HG03025 (cell line): ENCODE measurements at regions not wholly inside any gene's neighbourhood (a gene's known extent, or its start where the extent isn't known, plus 50 kb on each side); places are given as distances from the start of the nearest gene placed in this dataset.

Experiments
- ATAC-seq: cut with Tn5 transposase; IDR thresholded peaks from one replicate; pipeline ENCODE4 v1.9.1; 2021; ENCODE audit warnings: mild to moderate bottlenecking, moderate library complexity; ENCODE audit not compliant: unreplicated experiment, low FRiP score

DNA sequence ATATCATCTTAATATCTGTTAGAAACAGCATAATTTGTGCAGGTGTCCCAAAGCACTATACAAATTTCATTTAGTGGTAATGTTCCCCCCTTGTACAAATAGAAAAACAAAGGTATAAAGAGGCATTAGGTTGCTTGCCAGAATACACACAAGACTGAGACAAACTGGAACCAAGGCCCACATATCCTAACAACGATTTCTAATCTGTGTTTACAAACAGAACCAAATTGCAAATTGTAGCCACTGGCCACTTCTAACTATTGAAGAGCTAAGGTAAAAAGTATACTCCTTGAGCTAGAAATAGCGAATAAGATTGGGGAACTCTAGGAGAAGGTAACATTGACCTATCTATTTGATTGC, 526.1 kb downstream of the KLF12 start:
- no peak for ATAC-seq

DNA sequence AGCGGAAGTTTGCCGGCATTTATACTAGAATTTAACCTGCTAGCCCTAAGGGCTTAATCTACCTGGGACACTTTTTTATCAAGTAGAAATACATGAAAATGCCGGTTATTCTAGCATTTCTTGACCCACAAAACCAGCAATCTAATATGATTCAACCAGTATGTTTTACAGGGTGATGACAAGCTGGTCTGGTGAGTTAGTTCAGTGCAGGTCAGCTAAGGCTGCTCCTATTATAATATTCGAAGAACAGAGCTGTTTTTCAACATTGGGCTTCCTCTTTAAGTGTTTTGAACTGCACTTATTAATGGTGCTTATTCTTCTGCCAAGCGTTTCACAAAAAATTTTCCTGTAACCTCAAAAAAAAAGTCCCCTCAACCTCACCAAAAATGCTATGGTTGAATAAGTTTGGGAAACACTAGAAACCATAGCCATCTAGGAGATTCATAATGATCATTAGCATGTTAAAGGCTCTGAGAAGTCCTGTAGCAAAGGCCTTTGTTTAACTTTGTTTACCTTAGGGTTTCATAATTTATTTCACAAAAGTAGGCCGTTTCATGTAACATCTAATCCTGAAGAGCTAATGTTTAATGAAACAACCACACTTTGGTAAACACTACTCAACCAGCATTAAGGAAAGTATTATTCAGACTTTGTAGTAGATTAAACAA, 526.6 kb downstream of the KLF12 start:
- ATAC-seq, result no peak

DNA sequence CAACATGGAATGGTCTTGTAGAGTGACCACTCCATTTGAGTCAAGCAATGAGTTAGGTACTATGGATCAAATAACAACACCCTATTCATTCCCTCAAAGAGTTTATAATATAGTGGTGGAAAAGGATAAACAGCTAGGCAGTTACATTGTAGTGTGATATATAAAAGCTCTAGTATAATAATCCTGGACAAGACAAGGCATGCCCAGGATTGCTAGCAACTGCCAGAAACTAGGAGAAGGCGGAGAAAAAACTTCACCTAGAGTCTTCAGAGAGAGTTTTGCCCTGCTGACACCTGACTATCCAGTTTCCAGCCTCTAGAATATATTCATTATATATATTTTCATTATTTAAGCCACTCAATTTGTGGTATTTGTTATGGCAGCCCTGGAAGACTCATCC, 530.6 kb downstream of the KLF12 start:
- ATAC-seq, result no peak

DNA sequence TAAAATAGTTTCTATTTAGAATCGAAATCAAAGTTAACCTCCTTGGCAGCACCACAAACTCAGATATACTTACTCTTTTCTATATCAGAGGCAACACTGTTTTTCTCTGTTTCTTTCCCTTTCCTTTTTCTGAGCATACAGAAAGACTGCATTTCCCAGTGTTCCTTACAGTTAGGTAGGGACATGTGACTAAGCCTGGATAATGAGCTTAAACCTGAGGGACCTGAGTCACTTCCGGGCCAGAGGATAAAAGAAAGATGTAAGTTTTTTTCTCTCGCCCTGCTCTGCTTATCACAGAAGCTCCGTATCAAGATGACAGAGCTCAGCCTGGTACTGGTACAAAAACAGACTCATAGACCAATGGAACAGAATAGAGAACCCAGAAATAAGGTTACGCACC, 531.9 kb downstream of the KLF12 start:
- no peak for ATAC-seq

DNA sequence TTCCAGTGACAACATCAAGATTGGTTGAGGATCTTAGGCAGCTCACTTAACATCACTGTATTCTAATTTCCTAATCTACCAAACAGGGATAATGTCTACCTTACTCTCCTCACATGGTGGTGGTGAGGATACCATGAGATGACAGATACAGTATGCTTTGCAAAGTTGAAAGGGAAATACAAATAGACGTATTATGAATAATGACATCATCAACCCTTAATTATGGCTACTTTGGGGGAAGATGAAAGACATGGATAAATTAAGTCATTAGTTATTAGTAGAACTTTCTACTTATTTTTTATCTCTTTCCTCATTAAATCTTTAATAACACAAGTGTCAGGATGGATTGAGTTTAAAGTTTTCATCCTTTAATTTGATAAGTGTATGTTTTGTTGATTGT, 532.5 kb downstream of the KLF12 start:
- no peak for ATAC-seq

DNA sequence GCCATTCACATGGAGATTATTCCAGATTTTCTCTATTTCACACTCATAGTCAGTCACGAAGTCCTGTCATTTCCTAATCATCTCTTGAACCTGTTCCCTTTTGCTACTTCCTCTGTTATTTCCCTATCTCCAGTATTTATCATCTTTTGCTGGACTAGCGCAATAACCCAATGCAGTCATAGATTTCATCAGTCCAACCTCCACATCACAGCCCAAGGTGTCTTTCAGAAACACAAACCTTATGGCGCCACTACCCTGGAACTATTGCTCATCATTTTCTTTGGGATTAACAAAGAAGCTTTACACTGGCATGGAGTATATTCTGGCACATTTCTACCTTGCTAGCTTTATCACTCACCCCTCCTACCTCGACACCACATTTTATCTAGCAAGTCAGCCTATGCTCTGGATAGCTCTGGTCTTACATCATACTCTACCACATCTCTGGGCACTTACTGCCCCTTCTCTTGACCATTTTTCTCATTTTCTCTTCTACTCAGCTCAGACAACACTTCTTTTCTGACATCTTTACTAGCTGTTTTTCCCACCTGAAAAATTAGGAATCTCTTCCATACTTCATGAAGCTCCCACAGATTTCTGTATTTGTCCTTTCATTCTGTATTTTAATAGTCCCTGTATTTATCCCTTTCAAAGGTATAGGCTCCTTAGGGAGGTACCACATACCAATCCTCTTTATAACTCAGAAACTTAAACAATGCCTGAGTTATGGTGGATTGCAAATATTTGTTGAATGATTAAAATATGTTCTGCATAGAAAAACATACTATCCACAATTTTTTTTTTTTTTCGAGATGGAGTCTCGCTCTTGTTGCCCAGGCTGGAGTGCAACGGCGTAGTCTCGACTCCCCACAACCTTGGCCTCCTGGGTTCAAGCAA, 534.7 kb downstream of the KLF12 start:
- ATAC-seq, result no peak

DNA sequence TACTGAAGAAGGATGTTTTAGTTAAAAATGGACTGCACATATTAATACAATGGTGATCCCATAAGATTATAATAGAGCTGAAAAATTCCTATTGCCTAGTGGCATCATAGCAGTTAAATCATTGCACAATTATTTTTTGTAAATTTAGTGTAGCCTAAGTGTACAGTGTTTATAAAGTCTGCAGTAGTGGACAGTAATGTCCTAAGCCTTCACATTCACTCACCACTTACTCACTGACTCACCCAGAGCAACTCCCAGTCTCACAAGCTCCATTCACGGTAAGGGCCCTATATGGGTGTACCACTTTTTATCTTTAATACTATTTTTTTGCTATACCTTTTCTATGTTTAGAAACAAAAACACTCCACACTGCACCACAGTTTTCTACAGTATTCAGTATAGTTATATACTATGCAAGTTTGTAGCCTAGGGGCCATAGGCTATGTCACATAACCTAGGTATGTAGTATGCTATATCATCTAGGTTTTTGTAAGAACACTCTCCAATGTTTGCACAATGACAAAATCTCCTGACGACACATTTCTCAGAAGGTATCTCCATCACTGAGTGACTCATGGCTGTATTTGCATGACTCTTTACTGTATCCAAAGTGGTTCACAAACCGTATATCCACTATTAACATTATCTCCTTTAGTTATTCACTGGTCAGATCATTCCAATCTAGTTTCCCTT, 536.0 kb downstream of the KLF12 start:
- ATAC-seq, result no peak

DNA sequence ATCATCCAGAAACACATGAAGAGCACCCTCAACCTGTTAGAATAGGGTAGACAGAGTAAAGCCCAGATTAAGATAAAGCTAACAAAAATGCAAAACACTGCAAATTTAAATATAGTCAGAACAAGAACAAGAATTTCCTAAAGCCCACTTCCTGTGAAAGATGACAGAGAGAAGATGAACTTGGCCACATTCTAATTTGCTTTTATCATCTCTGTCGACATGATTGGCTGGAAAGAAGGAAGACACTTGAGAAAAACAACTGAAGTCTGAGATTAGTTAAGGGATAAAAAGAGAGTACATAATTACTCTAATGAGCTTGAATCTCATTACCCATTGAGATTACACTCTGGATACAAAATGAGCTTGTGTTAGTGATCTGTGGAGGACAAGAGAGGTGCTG, 537.6 kb downstream of the KLF5 start:
- ATAC-seq, result no peak

DNA sequence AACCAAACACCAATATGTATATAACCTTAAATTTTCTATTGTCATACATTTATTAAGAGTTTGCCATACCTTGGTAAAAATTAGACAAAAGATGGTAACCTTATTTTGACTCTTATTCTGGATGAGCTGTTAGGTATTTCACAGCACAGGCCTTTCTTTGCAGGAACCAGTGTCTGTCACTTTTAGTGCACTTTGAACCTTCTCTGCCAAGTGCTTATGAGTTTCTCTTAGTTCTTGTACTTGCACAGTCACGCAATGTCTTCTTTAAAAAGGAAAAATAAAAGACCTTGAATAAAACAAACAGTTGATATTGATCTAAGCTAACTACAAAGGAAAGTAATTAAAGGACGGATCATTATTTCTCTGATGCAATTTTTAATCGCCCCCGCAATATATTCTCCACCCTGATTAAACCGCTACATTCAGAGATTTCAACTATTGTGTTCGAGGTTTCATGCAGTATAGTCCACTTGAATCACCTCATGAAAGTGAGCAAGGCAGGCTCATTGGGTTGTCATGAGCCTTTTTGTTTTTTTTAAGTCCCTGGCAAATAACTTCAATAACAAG, 534.5 kb downstream of the KLF5 start:
- no peak for ATAC-seq

DNA sequence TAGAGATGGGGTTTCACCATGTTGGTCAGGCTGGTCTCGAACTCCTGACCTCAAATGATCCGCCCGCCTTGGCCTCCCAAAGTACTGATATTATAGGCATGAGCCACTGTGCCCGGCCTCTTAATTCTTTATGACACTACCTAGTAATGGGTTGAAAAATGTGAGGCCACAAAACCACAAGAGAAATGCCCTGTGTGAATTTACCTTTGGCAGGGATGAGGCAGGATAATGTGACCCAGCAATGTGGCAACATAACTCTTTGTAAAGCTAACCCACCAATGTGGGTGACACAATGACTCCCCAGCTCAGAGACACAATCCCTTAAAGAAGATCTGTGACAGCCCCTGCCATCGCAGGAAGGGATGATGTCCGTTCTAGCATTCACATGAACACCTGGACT, 533.1 kb downstream of the KLF5 start:
- ATAC-seq, result no peak

DNA sequence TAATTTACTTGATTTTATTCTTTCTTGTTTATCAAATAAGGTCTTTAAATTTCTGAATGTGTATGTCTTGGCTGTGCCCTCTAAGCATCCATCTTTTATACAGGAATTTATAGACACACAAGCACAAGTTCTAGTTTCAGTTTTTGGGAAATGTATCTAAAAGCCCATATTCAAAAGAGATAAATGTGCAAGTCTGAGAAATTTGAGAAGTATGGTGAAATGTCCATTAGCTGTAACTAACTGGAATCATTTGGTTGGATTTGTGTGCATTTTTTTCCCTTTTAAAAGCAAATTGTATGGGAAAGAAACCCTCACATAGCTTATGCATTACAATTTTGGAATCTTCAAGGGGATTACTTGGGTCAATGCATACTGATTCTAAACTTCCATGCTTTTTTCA, 532.0 kb downstream of the KLF5 start:
- ATAC-seq, result no peak

DNA sequence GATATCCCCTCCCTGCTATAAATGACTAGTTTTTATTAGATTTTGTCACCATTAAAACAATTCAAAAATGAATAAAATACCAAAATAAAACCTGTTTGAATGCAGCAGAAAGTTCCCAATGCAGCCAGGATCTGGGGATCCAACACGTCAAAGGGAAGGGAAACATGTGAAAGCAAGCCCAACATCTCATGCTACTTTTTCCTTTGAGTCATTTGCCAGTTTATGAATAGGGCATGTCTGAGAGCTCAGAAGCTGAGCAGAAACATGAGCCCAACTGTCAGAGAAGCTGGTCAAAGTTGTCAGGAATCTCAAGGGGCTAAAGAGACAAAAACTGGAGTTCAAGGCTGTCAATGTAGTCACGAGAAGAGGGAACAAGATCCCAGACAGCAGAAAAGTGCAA, 526.4 kb downstream of the KLF5 start:
- ATAC-seq, result no peak

DNA sequence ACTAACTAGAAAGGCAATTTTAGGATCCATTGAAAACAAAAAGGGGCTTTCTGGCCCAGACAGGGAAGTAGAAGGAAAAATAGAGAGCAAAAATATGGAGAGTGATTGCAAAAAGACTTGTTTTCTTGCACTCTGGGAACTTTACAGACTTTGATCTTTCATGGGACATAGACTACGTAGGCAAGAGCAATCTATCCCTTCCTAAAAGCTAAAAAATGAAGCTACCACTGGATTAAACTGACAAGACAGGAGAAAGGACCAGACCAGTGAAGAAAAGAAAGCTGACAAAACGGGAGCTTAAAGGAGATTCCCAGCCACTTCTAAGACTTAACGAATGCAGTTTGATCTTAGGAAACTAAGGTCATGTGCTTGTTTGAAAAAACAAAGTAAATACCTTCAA, 524.5 kb downstream of the KLF5 start:
- ATAC-seq, result no peak

DNA sequence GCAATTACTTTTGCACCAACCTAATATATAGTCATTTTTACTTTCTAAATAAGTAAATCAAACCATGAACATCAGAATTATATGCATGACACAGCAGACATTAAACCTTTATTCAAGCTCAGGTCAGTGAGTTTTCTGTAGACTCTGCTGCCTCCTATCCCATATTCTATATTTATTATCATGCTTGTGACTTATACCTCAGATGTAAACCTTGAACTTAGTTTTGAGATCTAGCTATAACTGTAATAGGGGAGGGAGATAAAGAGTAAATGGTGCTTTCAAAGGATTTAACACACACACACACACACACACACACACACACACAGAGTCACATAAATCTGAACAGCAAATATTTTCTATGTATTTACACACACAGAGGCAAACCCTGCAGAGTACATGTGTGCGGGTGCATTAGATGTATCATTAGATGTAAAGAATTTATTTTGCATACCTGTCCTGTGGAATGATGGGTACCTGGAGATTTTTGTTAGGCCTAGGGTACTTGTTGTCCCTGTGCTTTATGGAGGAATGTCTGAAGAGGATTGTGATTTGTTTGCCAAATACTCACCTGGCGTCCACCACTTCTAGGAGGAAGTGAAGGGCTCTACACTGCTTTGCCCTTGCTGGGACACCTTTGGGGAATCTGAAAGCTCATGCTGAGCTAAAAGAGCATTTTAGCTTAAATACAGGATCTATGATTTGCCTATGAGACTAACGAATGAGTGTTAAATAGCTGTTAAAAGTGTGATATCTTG, 521.9 kb downstream of the KLF5 start:
- no peak for ATAC-seq

DNA sequence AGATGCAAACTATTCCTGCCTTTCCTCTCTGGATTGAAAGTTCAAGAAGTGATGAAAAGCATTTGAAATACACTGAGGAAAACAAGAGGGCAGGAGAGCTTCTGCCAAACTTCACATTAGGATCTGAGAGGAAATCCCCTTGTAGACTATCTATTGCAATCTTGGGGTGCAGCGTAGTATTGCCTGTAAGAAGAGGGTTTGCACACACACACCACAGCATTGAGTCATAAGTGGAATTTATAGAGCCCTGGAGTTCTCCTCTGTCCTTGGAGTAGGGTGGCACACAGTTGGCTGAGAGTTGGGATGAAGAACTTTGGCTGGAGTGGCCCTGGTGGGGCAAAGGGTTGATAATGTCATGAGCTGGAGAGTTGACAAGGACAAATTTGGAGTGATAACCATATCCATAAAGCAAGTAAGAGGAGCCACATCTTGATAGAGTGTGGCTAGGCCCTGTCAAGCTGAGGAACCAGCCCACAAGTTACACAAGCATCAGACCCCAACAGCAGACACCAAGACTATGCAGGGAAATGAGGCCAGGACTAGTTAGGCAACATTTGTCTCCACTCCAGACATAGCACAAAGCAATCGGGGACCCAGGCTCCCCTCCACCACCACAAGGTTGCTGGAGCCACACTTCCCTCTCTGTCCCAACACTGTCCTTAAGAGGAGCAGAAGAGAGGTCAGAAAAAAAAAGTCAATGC, 520.9 kb downstream of the KLF5 start:
- ATAC-seq, result no peak

DNA sequence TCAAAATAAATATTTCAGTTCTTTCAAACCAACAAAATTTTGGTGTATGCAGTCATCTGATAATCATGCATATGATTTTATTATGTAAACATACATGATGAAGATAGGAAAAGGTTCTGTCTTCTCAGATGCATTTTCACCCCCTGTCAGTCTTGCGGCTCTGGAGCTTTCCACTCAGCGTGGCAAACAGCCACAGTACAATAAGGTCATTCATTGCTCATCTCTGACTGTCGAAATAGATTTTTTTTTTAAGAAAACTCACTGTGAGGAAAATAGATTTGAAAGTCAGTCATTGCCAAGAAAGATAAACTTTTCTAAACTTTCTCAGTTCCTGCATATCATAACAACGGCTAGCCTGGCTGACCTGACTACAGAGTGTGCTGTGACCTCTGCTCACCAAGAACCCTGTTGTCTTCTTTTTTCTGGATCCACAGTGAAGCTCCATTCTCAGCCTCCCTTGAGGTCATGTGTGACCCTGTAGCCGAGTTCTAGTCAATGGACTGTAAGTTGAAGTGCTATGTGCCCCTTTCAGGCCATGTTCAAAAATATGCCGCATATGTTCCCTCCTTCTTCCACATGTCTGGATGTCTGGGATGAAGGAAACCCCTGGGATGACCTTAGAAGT, 519.6 kb downstream of the KLF5 start:
- no peak for ATAC-seq

DNA sequence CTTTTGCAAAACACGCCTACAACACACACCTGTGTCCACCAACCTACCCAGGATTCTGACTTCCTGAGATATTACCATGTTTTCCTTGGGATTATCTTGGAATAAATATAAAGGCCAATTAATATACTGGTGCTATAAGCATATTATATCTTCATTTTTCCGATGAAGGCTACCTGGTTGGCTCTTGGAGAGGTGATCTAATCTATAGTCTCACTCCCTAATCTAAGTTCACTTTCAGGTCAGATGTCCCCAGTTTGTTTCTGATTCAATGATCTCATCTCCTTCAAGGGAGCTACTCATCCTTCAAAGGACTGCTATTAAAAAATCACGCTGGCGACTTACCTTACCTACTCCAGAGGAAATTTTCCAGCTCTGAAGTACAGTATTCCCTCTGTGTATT, 517.5 kb downstream of the KLF5 start:
- ATAC-seq, result no peak

DNA sequence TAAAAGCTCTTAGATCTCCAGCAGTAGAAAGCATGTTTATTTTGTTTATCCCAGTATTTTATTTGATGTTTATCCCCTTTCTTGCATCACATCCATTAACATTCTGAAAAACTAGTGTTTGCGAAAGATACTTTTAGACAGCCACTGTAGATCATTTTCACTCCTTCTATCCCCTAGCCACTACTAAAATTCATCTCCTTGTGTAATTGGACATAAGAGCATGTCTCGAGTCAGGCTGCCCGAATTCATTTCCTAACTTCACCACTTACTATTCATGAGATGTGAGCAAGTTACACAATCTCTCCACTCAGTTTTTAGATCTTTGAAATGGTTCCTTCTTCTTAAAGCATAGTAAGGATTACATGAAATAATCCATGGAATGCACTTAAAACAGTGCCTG, 514.0 kb downstream of the KLF5 start:
- no peak for ATAC-seq

DNA sequence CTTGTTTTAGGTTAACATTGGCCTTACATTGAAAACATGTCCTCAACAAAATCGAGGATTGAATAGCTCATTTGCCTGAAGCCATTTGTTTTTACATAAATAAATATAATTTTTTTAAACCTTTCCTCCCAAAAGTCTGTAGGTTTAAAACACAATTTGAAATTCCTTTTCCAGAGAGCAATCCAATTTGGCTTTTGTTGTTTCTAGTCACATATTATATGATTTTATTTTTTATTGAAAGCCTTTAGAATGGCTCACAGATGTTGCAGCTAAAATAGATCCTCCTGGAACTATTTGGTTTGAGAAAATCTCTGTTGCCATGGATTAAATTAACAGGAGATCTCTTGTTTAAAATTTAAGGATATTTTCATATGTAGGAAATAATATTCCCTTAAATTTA, 512.6 kb downstream of the KLF5 start:
- no peak for ATAC-seq

DNA sequence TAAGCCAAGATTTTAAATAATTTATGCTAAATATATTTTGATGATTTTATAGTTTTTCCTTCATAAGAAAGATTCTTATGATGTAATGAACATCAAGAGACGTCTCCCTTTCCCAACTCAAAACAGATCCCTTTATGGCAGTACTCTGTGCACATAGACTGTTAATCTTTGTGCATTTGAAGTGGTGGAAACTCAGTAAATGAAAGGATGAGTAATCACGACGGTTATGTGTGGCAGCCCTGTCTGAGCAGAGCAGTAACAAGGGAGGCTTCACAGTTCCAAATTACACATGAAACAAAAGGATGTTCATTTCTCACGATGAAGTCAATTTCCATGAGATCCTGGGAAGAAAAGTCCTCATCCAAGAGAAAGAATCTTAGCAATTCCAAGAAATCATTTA, 498.1 kb downstream of the KLF5 start:
- no peak for ATAC-seq
